ENCODE measurements at regions not wholly inside any gene's neighbourhood (a gene's known extent, or its start where the extent isn't known, plus 50 kb on each side); places are given as distances from the start of the nearest gene placed in this dataset.

DNA sequence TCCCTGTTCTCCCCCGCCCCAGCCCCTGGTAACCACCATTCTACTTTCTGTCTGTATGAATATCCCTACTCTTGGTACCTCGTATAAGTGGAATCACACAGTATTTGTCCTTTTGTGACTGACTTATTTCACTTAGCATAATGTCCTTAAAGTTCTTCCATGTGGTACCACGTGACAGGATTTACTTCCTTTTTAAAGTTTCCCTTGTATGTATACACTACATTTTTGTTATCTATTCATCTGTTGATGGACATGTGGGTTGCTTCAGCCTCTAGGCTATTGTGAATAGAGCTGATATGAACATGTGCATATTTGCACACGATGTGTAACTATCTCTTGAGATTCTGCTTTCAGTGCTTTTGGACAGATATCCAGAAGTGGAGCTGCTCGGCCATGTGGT, 59.6 kb upstream of the GJB6 start:
- DNase-seq (ENCODE audit: low read depth in 2 of 2): no peak
- no peak overlapping the region for H3K4me3 ChIP-seq (replicated peaks in 1 of 2; ENCODE audit: low read depth in 2 of 2, low read length in 2 of 2)
- TF ChIP-seq, protein P1, sequence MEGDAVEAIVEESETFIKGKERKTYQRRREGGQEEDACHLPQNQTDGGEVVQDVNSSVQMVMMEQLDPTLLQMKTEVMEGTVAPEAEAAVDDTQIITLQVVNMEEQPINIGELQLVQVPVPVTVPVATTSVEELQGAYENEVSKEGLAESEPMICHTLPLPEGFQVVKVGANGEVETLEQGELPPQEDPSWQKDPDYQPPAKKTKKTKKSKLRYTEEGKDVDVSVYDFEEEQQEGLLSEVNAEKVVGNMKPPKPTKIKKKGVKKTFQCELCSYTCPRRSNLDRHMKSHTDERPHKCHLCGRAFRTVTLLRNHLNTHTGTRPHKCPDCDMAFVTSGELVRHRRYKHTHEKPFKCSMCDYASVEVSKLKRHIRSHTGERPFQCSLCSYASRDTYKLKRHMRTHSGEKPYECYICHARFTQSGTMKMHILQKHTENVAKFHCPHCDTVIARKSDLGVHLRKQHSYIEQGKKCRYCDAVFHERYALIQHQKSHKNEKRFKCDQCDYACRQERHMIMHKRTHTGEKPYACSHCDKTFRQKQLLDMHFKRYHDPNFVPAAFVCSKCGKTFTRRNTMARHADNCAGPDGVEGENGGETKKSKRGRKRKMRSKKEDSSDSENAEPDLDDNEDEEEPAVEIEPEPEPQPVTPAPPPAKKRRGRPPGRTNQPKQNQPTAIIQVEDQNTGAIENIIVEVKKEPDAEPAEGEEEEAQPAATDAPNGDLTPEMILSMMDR (IDR thresholded peaks at IDR 0.05; ENCODE audit: low read depth, low read length): no peak

DNA sequence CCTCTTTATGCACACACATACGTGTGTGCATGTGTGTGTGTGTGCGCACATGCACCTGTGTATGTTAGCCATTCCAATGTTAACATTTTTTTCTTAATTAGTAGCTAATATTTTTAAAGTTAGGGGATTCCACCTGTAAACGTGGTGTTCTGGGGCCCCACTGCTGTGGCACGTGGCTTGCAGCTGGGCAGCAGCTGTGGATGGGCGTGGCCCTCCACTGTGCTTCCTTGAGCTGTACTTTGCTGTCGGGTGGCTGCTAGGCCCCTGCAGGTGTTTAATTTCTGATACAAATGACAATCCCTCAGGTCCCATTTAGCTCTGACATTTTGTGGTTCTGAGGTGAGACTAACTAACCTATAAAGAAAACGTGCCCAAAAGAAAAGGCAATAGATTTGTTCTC, 58.9 kb upstream of the GJB6 start:
- TF ChIP-seq, protein P1 (IDR thresholded peaks at IDR 0.05; ENCODE audit: low read depth, low read length): no peak
- H3K4me3 ChIP-seq (replicated peaks in 1 of 2; ENCODE audit: low read depth in 2 of 2, low read length in 2 of 2): no peak overlapping the region
- DNase-seq (ENCODE audit: low read depth in 2 of 2): no peak

DNA sequence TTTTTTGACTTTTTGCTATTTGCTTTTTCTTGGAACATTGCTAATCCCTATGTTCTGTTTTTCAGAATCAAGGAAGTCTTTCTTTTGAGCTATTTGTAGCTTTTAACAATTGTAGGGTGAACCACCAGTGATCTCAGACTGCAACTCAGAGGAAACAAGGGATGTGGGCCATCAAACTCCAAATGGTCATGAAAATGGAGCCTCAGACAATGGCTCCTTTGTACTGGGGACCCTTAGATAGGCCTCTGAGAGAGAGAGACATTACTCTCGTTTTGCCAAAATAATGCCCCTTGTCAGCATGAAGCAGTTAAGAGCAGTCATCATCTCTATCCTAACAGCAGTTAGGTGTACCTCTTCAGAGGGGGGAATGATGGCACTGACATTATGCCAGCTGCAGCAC, 56.4 kb upstream of the GJB6 start:
- TF ChIP-seq, protein P1 (IDR thresholded peaks at IDR 0.05; ENCODE audit: low read depth, low read length): no peak
- no peak for DNase-seq (ENCODE audit: low read depth in 2 of 2)
- no peak overlapping the region for H3K4me3 ChIP-seq (replicated peaks in 1 of 2; ENCODE audit: low read depth in 2 of 2, low read length in 2 of 2)

DNA sequence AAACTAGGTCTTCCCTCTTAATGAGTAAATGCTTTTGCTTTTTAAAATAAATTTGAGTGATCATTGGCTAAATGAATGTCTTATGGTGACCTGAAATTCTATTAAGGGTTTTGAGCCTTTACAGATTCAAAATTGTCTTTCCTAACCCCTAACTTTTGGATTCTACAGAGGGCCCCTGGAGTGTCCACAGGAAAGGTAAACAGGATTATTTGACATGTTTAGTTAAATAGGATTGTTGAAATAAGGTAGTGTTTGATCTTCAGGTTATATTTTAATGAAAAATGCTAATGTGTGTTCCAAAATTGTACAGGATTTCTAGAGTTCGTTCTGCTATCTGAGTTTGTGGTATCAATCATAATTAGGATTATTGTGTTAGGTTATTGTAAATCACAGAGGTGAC, 55.9 kb upstream of the GJB6 start:
- DNase-seq (ENCODE audit: low read depth in 2 of 2): no peak
- H3K4me3 ChIP-seq (replicated peaks in 1 of 2; ENCODE audit: low read depth in 2 of 2, low read length in 2 of 2): no peak overlapping the region
- TF ChIP-seq, protein P1 (IDR thresholded peaks at IDR 0.05; ENCODE audit: low read depth, low read length): no peak

DNA sequence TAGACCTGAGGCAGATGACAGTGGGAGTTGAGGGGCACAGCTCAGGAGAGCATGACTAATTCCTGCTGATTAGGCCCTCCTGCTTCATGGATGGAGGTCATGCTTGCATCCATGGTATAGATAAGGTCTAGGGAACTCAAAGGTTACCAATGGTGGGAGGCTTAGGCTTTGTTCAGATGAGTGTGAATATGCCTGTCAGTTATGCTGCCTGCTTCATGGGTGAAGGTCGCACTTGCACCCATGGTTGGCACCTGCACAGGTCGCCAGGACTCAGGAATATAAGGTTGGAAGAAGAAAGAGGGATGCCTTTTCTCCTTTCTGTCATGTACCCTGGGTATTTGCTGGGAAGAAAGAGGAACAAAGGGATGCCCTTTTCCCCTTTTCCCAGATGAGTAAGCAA, 53.4 kb upstream of the GJB6 start:
- no peak overlapping the region for H3K4me3 ChIP-seq (replicated peaks in 1 of 2; ENCODE audit: low read depth in 2 of 2, low read length in 2 of 2)
- no peak for DNase-seq (ENCODE audit: low read depth in 2 of 2)
- TF ChIP-seq, protein P1 (IDR thresholded peaks at IDR 0.05; ENCODE audit: low read depth, low read length): no peak
